ENCODE measurements at regions not wholly inside any gene's neighbourhood (a gene's known extent, or its start where the extent isn't known, plus 50 kb on each side); places are given as distances from the start of the nearest gene placed in this dataset.

DNA sequence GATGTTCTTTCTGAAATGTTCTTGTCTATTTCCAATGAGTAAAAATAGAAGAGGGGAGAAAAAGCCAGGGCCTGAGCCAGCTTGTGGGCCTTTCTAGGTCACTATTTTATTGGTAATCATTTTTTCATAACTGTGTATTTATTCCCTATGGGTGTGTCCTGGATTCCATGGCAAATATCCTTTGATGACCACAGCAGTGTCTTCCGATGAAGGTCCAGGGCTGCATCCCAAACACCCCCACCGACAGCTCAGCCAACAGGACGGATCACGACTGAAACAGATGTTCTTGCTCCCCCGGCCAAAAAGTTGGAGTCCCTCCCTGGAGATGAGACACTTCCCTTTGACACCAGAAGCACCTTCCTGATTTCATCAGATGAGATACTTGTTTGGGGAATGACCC, 105.4 kb upstream of the PLEKHG1 start:
- no peak overlapping the region for H3K4me3 Mint-ChIP-seq
- no peak for DNase-seq
- POLR2A ChIA-PET = no interaction called here

DNA sequence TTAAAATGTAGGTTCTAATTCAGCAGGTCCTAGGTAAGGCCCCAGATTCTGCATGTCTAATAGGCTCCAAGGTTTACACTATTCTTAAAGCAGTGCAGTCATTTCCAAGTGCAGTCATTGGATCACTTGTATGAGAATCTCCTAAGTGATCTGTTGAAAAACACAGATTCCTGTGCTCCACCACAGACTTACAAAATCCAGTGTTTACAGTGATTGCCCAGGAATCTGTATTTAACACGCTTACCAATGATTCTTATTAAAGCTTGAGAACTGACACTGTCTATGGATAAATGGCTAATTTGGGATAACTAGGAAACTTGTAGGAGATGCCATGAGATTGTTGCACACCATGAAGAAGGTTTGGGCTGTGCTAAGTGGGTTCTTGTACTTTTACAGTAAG, 104.6 kb upstream of the PLEKHG1 start:
- ChIA-PET CTCF (interaction anchor here (1.2 kb wide), 1 partner anchor 100 kb away, joined by 3 read pairs; no protein-coding TSS in a partner anchor), POLR2A (no interaction called here)
- intact Hi-C loops (cut with micrococcal nuclease) = no loop called here
- H4K20me1 ChIP-seq (ENCODE audit: control insufficient read depth, insufficient read depth, low read length, poor library complexity, severe bottlenecking) = no peaks in the 10 kb centered on the region
- no peak overlapping the region for H3K4me2 ChIP-seq (replicated peaks; ENCODE audit: low read depth, low read length, poor library complexity, severe bottlenecking)
- no peak for DNase-seq
- Mint-ChIP-seq H3K27ac (no peak overlapping the region), H3K9me3 (ENCODE audit: insufficient read depth) (no peaks in the 10 kb centered on the region), H3K4me1 (peaks cover 4% of the 10 kb centered on the region), H3K27me3 (peaks cover 3% of the 10 kb centered on the region), H3K4me3 (no peak overlapping the region)
- TF ChIP-seq CTCF (IDR thresholded peaks at IDR 0.05) (no peak), EZH2 (IDR thresholded peaks at IDR 0.05; ENCODE audit: borderline replicate concordance, insufficient read depth, low read depth, low read length, poor library complexity, severe bottlenecking) (no peak)
- H3K27ac ChIP-seq (ENCODE audit: low read length in 2 of 2) = no peak overlapping the region
- H3K27me3 ChIP-seq (replicated peaks in 1 of 4; ENCODE audit: control extremely low read depth in 1 of 4, control insufficient read depth in 3 of 4, insufficient read depth in 4 of 4, low read length in 3 of 4) = peaks cover 0 to 6% (median 0%) of the 10 kb centered on the region in 4 experiments
- H3K9ac ChIP-seq (ENCODE audit: low read length) = no peak overlapping the region
- H3K79me2 ChIP-seq (ENCODE audit: control insufficient read depth, insufficient read depth, low read length) = no peaks in the 10 kb centered on the region
- H3K4me3 ChIP-seq (ENCODE audit: control extremely low read depth in 1 of 5, extremely low read depth in 1 of 5, insufficient read depth in 1 of 5, low read depth in 2 of 5, low read length in 4 of 5) = no peak overlapping the region
- WGBS (ENCODE audit: insufficient coverage) = 100% methylated on average over 1 of the region's 1 CpG
- H3K4me1 ChIP-seq (ENCODE audit: control insufficient read depth in 2 of 2, insufficient read depth in 2 of 2, low read length in 2 of 2) = peaks cover 0 to 4% of the 10 kb centered on the region in 2 donors
- ATAC-seq (ENCODE audit: low read depth) = no peak
- H3K9me3 ChIP-seq (ENCODE audit: control extremely low read depth in 1 of 3, control insufficient read depth in 2 of 3, insufficient read depth in 1 of 3, low read length in 2 of 3) = peaks cover 0 to 8% (median 0%) of the 10 kb centered on the region in 3 donors
- H2AFZ ChIP-seq (ENCODE audit: insufficient read depth, low read depth, low read length, poor library complexity, severe bottlenecking) = no peak overlapping the region
- no peaks in the 10 kb centered on the region for H3K36me3 ChIP-seq (replicated peaks in 1 of 2; ENCODE audit: control extremely low read depth in 1 of 2, control insufficient read depth in 1 of 2, extremely low read depth in 1 of 2, insufficient read depth in 2 of 2, low read length in 1 of 2)

More for the DNA sequence above, 105.4 kb upstream of the PLEKHG1 start:
- Mint-ChIP-seq H3K27me3 (peaks cover 3% of the 10 kb centered on the region), H3K27ac (no peak overlapping the region), H3K4me1 (peaks cover 4% of the 10 kb centered on the region), H3K9me3 (ENCODE audit: insufficient read depth) (no peaks in the 10 kb centered on the region)
- H3K9ac ChIP-seq (ENCODE audit: low read length) = no peak overlapping the region
- H3K4me2 ChIP-seq (replicated peaks; ENCODE audit: low read depth, low read length, poor library complexity, severe bottlenecking) = no peak overlapping the region
- no peak for ATAC-seq (ENCODE audit: low read depth)
- H2AFZ ChIP-seq (ENCODE audit: insufficient read depth, low read depth, low read length, poor library complexity, severe bottlenecking) = no peak overlapping the region
- peaks cover 0 to 8% (median 0%) of the 10 kb centered on the region in 3 donors for H3K9me3 ChIP-seq (ENCODE audit: control extremely low read depth in 1 of 3, control insufficient read depth in 2 of 3, insufficient read depth in 1 of 3, low read length in 2 of 3)
- H4K20me1 ChIP-seq (ENCODE audit: control insufficient read depth, insufficient read depth, low read length, poor library complexity, severe bottlenecking) = no peaks in the 10 kb centered on the region
- no peaks in the 10 kb centered on the region for H3K79me2 ChIP-seq (ENCODE audit: control insufficient read depth, insufficient read depth, low read length)
- H3K36me3 ChIP-seq (replicated peaks in 1 of 2; ENCODE audit: control extremely low read depth in 1 of 2, control insufficient read depth in 1 of 2, extremely low read depth in 1 of 2, insufficient read depth in 2 of 2, low read length in 1 of 2) = no peaks in the 10 kb centered on the region
- intact Hi-C loops (cut with micrococcal nuclease) = no loop called here
- H3K4me3 ChIP-seq (ENCODE audit: control extremely low read depth in 1 of 5, extremely low read depth in 1 of 5, insufficient read depth in 1 of 5, low read depth in 2 of 5, low read length in 4 of 5) = no peak overlapping the region
- H3K27ac ChIP-seq (ENCODE audit: low read length in 2 of 2) = no peak overlapping the region
- TF ChIP-seq CTCF (IDR thresholded peaks at IDR 0.05) = no peak
- peaks cover 0 to 4% of the 10 kb centered on the region in 2 donors for H3K4me1 ChIP-seq (ENCODE audit: control insufficient read depth in 2 of 2, insufficient read depth in 2 of 2, low read length in 2 of 2)
- CTCF ChIA-PET = no interaction called here
- peaks cover 0 to 6% (median 0%) of the 10 kb centered on the region in 4 experiments for H3K27me3 ChIP-seq (replicated peaks in 1 of 4; ENCODE audit: control extremely low read depth in 1 of 4, control insufficient read depth in 3 of 4, insufficient read depth in 4 of 4, low read length in 3 of 4)
- 95% methylated on average over 4 of the region's 5 CpGs for WGBS (ENCODE audit: insufficient coverage)

Data from B cell (primary cell).